ENCODE measurements at regions not wholly inside any gene's neighbourhood (a gene's known extent, or its start where the extent isn't known, plus 50 kb on each side); places are given as distances from the start of the nearest gene placed in this dataset.

- TF ChIP-seq EZH2 (IDR thresholded peaks at IDR 0.05; ENCODE audit: insufficient read depth, low read length) (no peak), CTCF (IDR thresholded peaks at IDR 0.05; ENCODE audit: insufficient read depth, low read depth, low read length) (no peak)
Measured at GRCh38 chr3:148191966-148192365, 505.7 kb upstream of the AGTR1 start.
